PFSK-1 (cell line): ENCODE measurements at regions not wholly inside any gene's neighbourhood (a gene's known extent, or its start where the extent isn't known, plus 50 kb on each side); places are given as distances from the start of the nearest gene placed in this dataset.

ENCODE experiments used
- FOXP2 ChIP-seq: optimal IDR thresholded peaks from 2 replicates; pipeline ENCODE3; 2011; ENCODE audit warnings: borderline replicate concordance, control low read depth, inconsistent platforms; ENCODE audit not compliant: insufficient read depth; ENCODE audit errors: extremely low read length, extremely low read depth
- POLR2AphosphoS5 ChIP-seq: IDR thresholded peaks from 2 replicates; pipeline ENCODE4 v1.6.1; 2012; ENCODE audit warnings: low read depth, mild to moderate bottlenecking, control low read depth, low read length, moderate library complexity
- REST ChIP-seq, 2 experiments: IDR thresholded peaks; 2 replicates each; pipeline versions ENCODE4 v1.6.1 to v1.8.0; 2011 to 2012; ENCODE audit warnings: low read depth in 2 of 2, low read length in 2 of 2, control low read depth in 1 of 2, inconsistent platforms in 1 of 2, mild to moderate bottlenecking in 1 of 2, moderate library complexity in 1 of 2; ENCODE audit not compliant: insufficient read depth in 1 of 2
- SIN3A ChIP-seq: IDR thresholded peaks from 2 replicates; pipeline ENCODE4 v1.6.1; 2012; ENCODE audit warnings: mild to moderate bottlenecking, low read length, moderate library complexity, borderline replicate concordance; ENCODE audit not compliant: insufficient read depth
- TAF1 ChIP-seq: IDR thresholded peaks from 2 replicates; pipeline ENCODE4 v1.6.1; 2012; ENCODE audit warnings: low read length, control low read depth, borderline replicate concordance; ENCODE audit not compliant: insufficient read depth

- TF ChIP-seq TAF1: no peak
- no peak for TF ChIP-seq SIN3A
- TF ChIP-seq POLR2AphosphoS5: no peak
Observed at GRCh38 chr18:1619507-1619906, 714.8 kb downstream of the ADCYAP1 start.

- TF ChIP-seq POLR2AphosphoS5 (no peak), REST (IDR thresholded peaks at IDR 0.05; ENCODE audit: insufficient read depth in 1 of 2, low read depth in 2 of 2, low read length in 2 of 2) (no peak), SIN3A (no peak), FOXP2 (no peak), TAF1 (no peak)
Observed at GRCh38 chr18:1624612-1625011, 719.9 kb downstream of the ADCYAP1 start.

GRCh38 chr18:1627494-1627893 is 722.8 kb downstream of the ADCYAP1 start:
- TF ChIP-seq TAF1: no peak
- TF ChIP-seq FOXP2: no peak

- TF ChIP-seq FOXP2: no peak
- TF ChIP-seq POLR2AphosphoS5: no peak
- no peak for TF ChIP-seq TAF1
- TF ChIP-seq SIN3A: no peak
- TF ChIP-seq REST (IDR thresholded peaks at IDR 0.05; ENCODE audit: insufficient read depth in 1 of 2, low read depth in 2 of 2, low read length in 2 of 2): no peak
Observed at GRCh38 chr18:1648712-1649111, 744.0 kb downstream of the ADCYAP1 start.

GRCh38 chr18:1652018-1652417 is 747.3 kb downstream of the ADCYAP1 start:
- TF ChIP-seq SIN3A: no peak
- no peak for TF ChIP-seq POLR2AphosphoS5
- no peak for TF ChIP-seq REST (IDR thresholded peaks at IDR 0.05; ENCODE audit: insufficient read depth in 1 of 2, low read depth in 2 of 2, low read length in 2 of 2)
- TF ChIP-seq FOXP2: no peak
- TF ChIP-seq TAF1: no peak

GRCh38 chr18:1653873-1654272 is 749.2 kb downstream of the ADCYAP1 start:
- no peak for TF ChIP-seq REST (IDR thresholded peaks at IDR 0.05; ENCODE audit: insufficient read depth in 1 of 2, low read depth in 2 of 2, low read length in 2 of 2)
- TF ChIP-seq FOXP2: no peak
- TF ChIP-seq POLR2AphosphoS5: no peak
- TF ChIP-seq TAF1: no peak
